Upper lobe of right lung (tissue), 1 donor: ENCODE measurements at regions not wholly inside any gene's neighbourhood (a gene's known extent, or its start where the extent isn't known, plus 50 kb on each side); places are given as distances from the start of the nearest gene placed in this dataset.

Experiments
- ATAC-seq: fragments of 200-7000 bp; cut with Tn5 transposase; one replicate; pipeline ENCODE4 v1.9.1; 2020; ENCODE audit warnings: mild to moderate bottlenecking, moderate library complexity
- DNase-seq: peaks from one replicate; pipeline ENCODE4 v3.0.0-alpha.2; 2020
- H3K27ac ChIP-seq: fragments of 200-600 bp; one replicate; pipeline ENCODE4 v1.8.0; 2022
- H3K27me3 ChIP-seq: fragments of 200-600 bp; one replicate; pipeline ENCODE4 v1.8.0; 2022; ENCODE audit warnings: mild to moderate bottlenecking
- H3K36me3 ChIP-seq: fragments of 200-600 bp; one replicate; pipeline ENCODE4 v1.8.0; 2022
- H3K4me1 ChIP-seq: fragments of 200-600 bp; one replicate; pipeline ENCODE4 v1.8.0; 2022
- H3K4me3 ChIP-seq: fragments of 200-600 bp; one replicate; pipeline ENCODE4 v1.8.0; 2022; ENCODE audit warnings: mild to moderate bottlenecking
- H3K9me3 ChIP-seq: fragments of 200-600 bp; one replicate; pipeline ENCODE4 v1.8.0; 2022
- intact Hi-C: fragments of 100-400 bp; cut with DNase I; formaldehyde crosslinking; loops from one replicate; pipeline ENCODE4 v1.11.0; 2022
- TF ChIP-seq, protein P1 (sequence below): fragments of 200-600 bp; IDR thresholded peaks from one replicate; pipeline ENCODE4 v1.8.0; 2022; ENCODE audit warnings: antibody characterized with exemption
- donor health status: DM: no; HTN: yes; CAD: no; lungs with severe emphysema.

GRCh38 chr2:237222601-237223041 is 136.9 kb downstream of the COPS8 start:
- intact Hi-C loops: no loop called here
- no peaks in the 10 kb centered on the region for H3K9me3 ChIP-seq
- no peak for ATAC-seq
- no peaks in the 10 kb centered on the region for H3K36me3 ChIP-seq
- TF ChIP-seq, protein P1, sequence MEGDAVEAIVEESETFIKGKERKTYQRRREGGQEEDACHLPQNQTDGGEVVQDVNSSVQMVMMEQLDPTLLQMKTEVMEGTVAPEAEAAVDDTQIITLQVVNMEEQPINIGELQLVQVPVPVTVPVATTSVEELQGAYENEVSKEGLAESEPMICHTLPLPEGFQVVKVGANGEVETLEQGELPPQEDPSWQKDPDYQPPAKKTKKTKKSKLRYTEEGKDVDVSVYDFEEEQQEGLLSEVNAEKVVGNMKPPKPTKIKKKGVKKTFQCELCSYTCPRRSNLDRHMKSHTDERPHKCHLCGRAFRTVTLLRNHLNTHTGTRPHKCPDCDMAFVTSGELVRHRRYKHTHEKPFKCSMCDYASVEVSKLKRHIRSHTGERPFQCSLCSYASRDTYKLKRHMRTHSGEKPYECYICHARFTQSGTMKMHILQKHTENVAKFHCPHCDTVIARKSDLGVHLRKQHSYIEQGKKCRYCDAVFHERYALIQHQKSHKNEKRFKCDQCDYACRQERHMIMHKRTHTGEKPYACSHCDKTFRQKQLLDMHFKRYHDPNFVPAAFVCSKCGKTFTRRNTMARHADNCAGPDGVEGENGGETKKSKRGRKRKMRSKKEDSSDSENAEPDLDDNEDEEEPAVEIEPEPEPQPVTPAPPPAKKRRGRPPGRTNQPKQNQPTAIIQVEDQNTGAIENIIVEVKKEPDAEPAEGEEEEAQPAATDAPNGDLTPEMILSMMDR: no peak
- no peak overlapping the region for H3K4me3 ChIP-seq
- no peak for DNase-seq
- H3K27ac ChIP-seq: peak overlapping the region; percentile 18
- H3K4me1 ChIP-seq: no peaks in the 10 kb centered on the region
- no peaks in the 10 kb centered on the region for H3K27me3 ChIP-seq

GRCh38 chr2:237223201-237223861 is 137.6 kb downstream of the COPS8 start:
- H3K27ac ChIP-seq: peak overlapping the region; percentile 36

GRCh38 chr2:237227190-237227589 is 141.5 kb downstream of the COPS8 start:
- TF ChIP-seq, protein P1: no peak
- Histone ChIP-seq H3K27me3 (peaks cover 4% of the 10 kb centered on the region), H3K27ac (no peak overlapping the region), H3K9me3 (no peaks in the 10 kb centered on the region), H3K4me1 (no peaks in the 10 kb centered on the region), H3K4me3 (no peak overlapping the region), H3K36me3 (no peaks in the 10 kb centered on the region)
- ATAC-seq (no peak), DNase-seq (no peak)
- intact Hi-C loops: no loop called here

More at GRCh38 chr2:237223201-237223861, 137.6 kb downstream of the COPS8 start:
- Histone ChIP-seq H3K36me3 (no peaks in the 10 kb centered on the region), H3K4me1 (no peaks in the 10 kb centered on the region), H3K27me3 (no peaks in the 10 kb centered on the region), H3K9me3 (no peaks in the 10 kb centered on the region), H3K4me3 (no peak overlapping the region)
- DNase-seq (no peak), ATAC-seq (peak; percentile 33)
- intact Hi-C loops: no loop called here
- TF ChIP-seq, protein P1: no peak

DNA sequence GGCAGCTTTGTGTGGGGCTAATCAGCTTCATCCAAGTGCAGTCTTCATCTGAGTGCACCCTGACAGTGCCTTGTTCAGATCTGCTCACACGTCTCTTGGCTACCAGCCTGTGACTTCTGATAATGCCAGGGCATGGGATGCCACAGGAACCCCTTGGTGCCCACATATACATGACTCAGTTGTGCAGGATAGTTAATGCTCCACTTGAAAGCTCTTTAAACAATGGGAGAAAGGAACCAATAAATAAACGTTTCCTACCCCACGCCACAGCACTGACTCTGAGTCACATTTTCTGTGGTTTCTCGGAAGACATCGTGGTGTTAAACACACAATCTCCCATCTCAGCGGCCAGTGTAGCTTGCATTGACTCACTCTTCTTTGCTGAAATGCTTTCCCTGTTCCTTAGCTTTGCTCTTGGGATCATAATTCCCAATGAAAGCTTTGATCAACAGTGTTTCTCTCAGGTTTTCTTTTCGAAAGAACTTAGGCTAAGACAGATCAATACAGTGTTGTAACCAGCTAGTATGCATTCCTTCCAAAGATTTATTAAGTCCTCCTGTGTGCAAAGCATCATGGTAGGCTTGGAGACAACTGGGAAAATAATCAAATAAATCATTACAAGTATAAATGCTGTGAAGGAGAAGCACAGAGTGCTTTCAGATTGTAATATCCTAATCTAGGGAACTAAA is 142.0 kb downstream of the COPS8 start:
- DNase-seq (no peak), ATAC-seq (no peak)
- Histone ChIP-seq H3K36me3 (no peaks in the 10 kb centered on the region), H3K27ac (no peak overlapping the region), H3K27me3 (peaks cover 4% of the 10 kb centered on the region), H3K4me1 (no peaks in the 10 kb centered on the region), H3K9me3 (no peaks in the 10 kb centered on the region), H3K4me3 (no peak overlapping the region)
- intact Hi-C loops: no loop called here
- TF ChIP-seq, protein P1: no peak

- Histone ChIP-seq H3K4me1 (no peaks in the 10 kb centered on the region), H3K4me3 (no peak overlapping the region), H3K27ac (no peak overlapping the region), H3K36me3 (no peaks in the 10 kb centered on the region), H3K27me3 (peaks cover 4% of the 10 kb centered on the region), H3K9me3 (no peaks in the 10 kb centered on the region)
- intact Hi-C loops: no loop called here
- no peak for ATAC-seq
- no peak for DNase-seq
- TF ChIP-seq, protein P1: no peak
Observed at GRCh38 chr2:237228281-237228625, 142.6 kb downstream of the COPS8 start.
